Stimulated activated memory B cell treated with anti-CD40 and anti-IgM and Interleukin-4, amounts not matched to agents 10 μg/mL and 1 μg/mL and 100 μg/mL, for 72 hours (primary cell): ENCODE measurements at regions not wholly inside any gene's neighbourhood (a gene's known extent, or its start where the extent isn't known, plus 50 kb on each side); places are given as distances from the start of the nearest gene placed in this dataset.
"Not testable (repeated sequence)": the region's sequence is repeated elsewhere in the genome, so short reads cannot be mapped to it uniquely, and the experiment has no call there.

Source experiments
- ATAC-seq: fragments of 150-1000 bp; cut with Tn5 transposase; 2 replicates; pipeline ENCODE4 v1.10.0; 2021
- H3K27ac Mint-ChIP-seq: one replicate; pipeline ENCODE4 v1.8.0; 2022; ENCODE audit warnings: mild to moderate bottlenecking, mixed read lengths
- H3K27me3 Mint-ChIP-seq: one replicate; pipeline ENCODE4 v1.8.0; 2022; ENCODE audit warnings: mixed read lengths
- H3K36me3 Mint-ChIP-seq: one replicate; pipeline ENCODE4 v1.8.0; 2022; ENCODE audit warnings: mixed read lengths
- H3K4me1 Mint-ChIP-seq: one replicate; pipeline ENCODE4 v1.8.0; 2022; ENCODE audit warnings: mixed read lengths
- H3K4me3 Mint-ChIP-seq: one replicate; pipeline ENCODE4 v1.8.0; 2022; ENCODE audit warnings: mild to moderate bottlenecking, moderate library complexity, mixed read lengths
- H3K9me3 Mint-ChIP-seq: one replicate; pipeline ENCODE4 v1.8.0; 2022; ENCODE audit warnings: mixed read lengths

GRCh38 chr3:137103739-137104138 is 146.0 kb downstream of the IL20RB start:
- ATAC-seq: no peak
- H3K4me1 Mint-ChIP-seq: no peaks in the 10 kb centered on the region
- peaks cover 5% of the 10 kb centered on the region for H3K27me3 Mint-ChIP-seq
- H3K27ac Mint-ChIP-seq: no peak overlapping the region
- no peaks in the 10 kb centered on the region for H3K9me3 Mint-ChIP-seq
- H3K36me3 Mint-ChIP-seq: no peaks in the 10 kb centered on the region
- no peak overlapping the region for H3K4me3 Mint-ChIP-seq

- no peak overlapping the region for H3K4me3 Mint-ChIP-seq
- no peaks in the 10 kb centered on the region for H3K9me3 Mint-ChIP-seq
- no peak overlapping the region for H3K27ac Mint-ChIP-seq
- H3K36me3 Mint-ChIP-seq: no peaks in the 10 kb centered on the region
- ATAC-seq: peak; percentile 54
- H3K27me3 Mint-ChIP-seq: peaks cover 6% of the 10 kb centered on the region
- H3K4me1 Mint-ChIP-seq: no peaks in the 10 kb centered on the region
These were observed 147.6 kb downstream of the IL20RB start for GRCh38 chr3:137105277-137105977.

- Mint-ChIP-seq H3K9me3 (no peaks in the 10 kb centered on the region), H3K4me3 (no peak overlapping the region), H3K36me3 (no peaks in the 10 kb centered on the region), H3K27ac (no peak overlapping the region), H3K27me3 (peaks cover 6% of the 10 kb centered on the region), H3K4me1 (no peaks in the 10 kb centered on the region)
- ATAC-seq: no peak
These were observed 148.9 kb downstream of the IL20RB start for GRCh38 chr3:137106612-137107240.

- Mint-ChIP-seq H3K27me3 (peaks cover 6% of the 10 kb centered on the region), H3K9me3 (no peaks in the 10 kb centered on the region), H3K4me3 (no peak overlapping the region), H3K4me1 (no peaks in the 10 kb centered on the region), H3K27ac (no peak overlapping the region), H3K36me3 (no peaks in the 10 kb centered on the region)
- no peak for ATAC-seq
These were observed 151.1 kb downstream of the IL20RB start for GRCh38 chr3:137108699-137109440.

GRCh38 chr3:137110392-137110996 is 152.7 kb downstream of the IL20RB start:
- no peak for ATAC-seq
- H3K9me3 Mint-ChIP-seq: no peaks in the 10 kb centered on the region
- no peak overlapping the region for H3K4me3 Mint-ChIP-seq

GRCh38 chr3:137111497-137111896 is 153.7 kb downstream of the IL20RB start:
- H3K9me3 Mint-ChIP-seq: no peaks in the 10 kb centered on the region
- H3K27ac Mint-ChIP-seq: no peak overlapping the region
- H3K4me1 Mint-ChIP-seq: no peaks in the 10 kb centered on the region
- peaks cover 12% of the 10 kb centered on the region for H3K27me3 Mint-ChIP-seq
- no peaks in the 10 kb centered on the region for H3K36me3 Mint-ChIP-seq
- no peak overlapping the region for H3K4me3 Mint-ChIP-seq
- no peak for ATAC-seq

More at GRCh38 chr3:137110392-137110996, 152.7 kb downstream of the IL20RB start:
- Mint-ChIP-seq H3K27me3 (peaks cover 6% of the 10 kb centered on the region), H3K36me3 (no peaks in the 10 kb centered on the region), H3K27ac (no peak overlapping the region), H3K4me1 (no peaks in the 10 kb centered on the region)

GRCh38 chr3:137116619-137117018 is 158.8 kb downstream of the IL20RB start:
- H3K4me3 Mint-ChIP-seq: no peak overlapping the region
- no peaks in the 10 kb centered on the region for H3K36me3 Mint-ChIP-seq
- H3K4me1 Mint-ChIP-seq: no peaks in the 10 kb centered on the region
- H3K9me3 Mint-ChIP-seq: no peaks in the 10 kb centered on the region
- H3K27ac Mint-ChIP-seq: no peak overlapping the region
- peak; percentile 18 for ATAC-seq
- H3K27me3 Mint-ChIP-seq: peaks cover 31% of the 10 kb centered on the region

GRCh38 chr3:137121704-137122314 is 164.0 kb downstream of the IL20RB start:
- Mint-ChIP-seq H3K36me3 (no peaks in the 10 kb centered on the region), H3K4me1 (no peaks in the 10 kb centered on the region), H3K9me3 (no peaks in the 10 kb centered on the region), H3K27me3 (peaks cover 32% of the 10 kb centered on the region), H3K27ac (no peak overlapping the region), H3K4me3 (no peak overlapping the region)
- ATAC-seq: no peak

GRCh38 chr3:137131081-137131480 is 173.3 kb downstream of the IL20RB start:
- H3K27ac Mint-ChIP-seq: no peak overlapping the region
- no peak overlapping the region for H3K4me3 Mint-ChIP-seq
- peaks cover 12% of the 10 kb centered on the region for H3K27me3 Mint-ChIP-seq
- no peaks in the 10 kb centered on the region for H3K9me3 Mint-ChIP-seq
- ATAC-seq: no peak
- H3K36me3 Mint-ChIP-seq: no peaks in the 10 kb centered on the region
- H3K4me1 Mint-ChIP-seq: no peaks in the 10 kb centered on the region

- H3K4me3 Mint-ChIP-seq: no peak overlapping the region
- ATAC-seq: no peak
- no peaks in the 10 kb centered on the region for H3K9me3 Mint-ChIP-seq
- no peak overlapping the region for H3K27ac Mint-ChIP-seq
- H3K27me3 Mint-ChIP-seq: peaks cover 25% of the 10 kb centered on the region
- no peaks in the 10 kb centered on the region for H3K4me1 Mint-ChIP-seq
- no peaks in the 10 kb centered on the region for H3K36me3 Mint-ChIP-seq
These were observed 176.6 kb downstream of the IL20RB start for GRCh38 chr3:137134431-137134830.

GRCh38 chr3:137148406-137148805 is 190.6 kb downstream of the IL20RB start:
- Mint-ChIP-seq H3K9me3 (no peaks in the 10 kb centered on the region), H3K4me1 (no peaks in the 10 kb centered on the region), H3K4me3 (no peak overlapping the region), H3K36me3 (no peaks in the 10 kb centered on the region), H3K27me3 (peaks cover 10% of the 10 kb centered on the region), H3K27ac (no peak overlapping the region)
- ATAC-seq: no peak

- ATAC-seq: no peak
- no peak overlapping the region for H3K27ac Mint-ChIP-seq
- no peak overlapping the region for H3K4me3 Mint-ChIP-seq
- no peaks in the 10 kb centered on the region for H3K9me3 Mint-ChIP-seq
- H3K4me1 Mint-ChIP-seq: no peaks in the 10 kb centered on the region
- peaks cover 10% of the 10 kb centered on the region for H3K27me3 Mint-ChIP-seq
- H3K36me3 Mint-ChIP-seq: no peaks in the 10 kb centered on the region
These were observed 191.1 kb downstream of the IL20RB start for GRCh38 chr3:137148917-137149316.

- Mint-ChIP-seq H3K4me1 (no peaks in the 10 kb centered on the region), H3K27me3 (peaks cover 10% of the 10 kb centered on the region), H3K27ac (no peak overlapping the region), H3K36me3 (no peaks in the 10 kb centered on the region), H3K9me3 (no peaks in the 10 kb centered on the region), H3K4me3 (no peak overlapping the region)
- ATAC-seq: no peak
These were observed 193.0 kb downstream of the IL20RB start for GRCh38 chr3:137150825-137151224.

GRCh38 chr3:137153046-137153445 is 195.3 kb downstream of the IL20RB start:
- not testable (repeated sequence) for H3K27ac Mint-ChIP-seq, H3K4me3 Mint-ChIP-seq, H3K27me3 Mint-ChIP-seq, H3K4me1 Mint-ChIP-seq, H3K9me3 Mint-ChIP-seq, H3K36me3 Mint-ChIP-seq, ATAC-seq

GRCh38 chr3:137163241-137163871 is 205.6 kb downstream of the IL20RB start:
- no peaks in the 10 kb centered on the region for H3K9me3 Mint-ChIP-seq
- H3K27me3 Mint-ChIP-seq: no peaks in the 10 kb centered on the region
- H3K36me3 Mint-ChIP-seq: no peaks in the 10 kb centered on the region
- H3K4me3 Mint-ChIP-seq: no peak overlapping the region
- no peak for ATAC-seq
- no peak overlapping the region for H3K27ac Mint-ChIP-seq
- H3K4me1 Mint-ChIP-seq: no peaks in the 10 kb centered on the region
